Hepatocyte (in vitro differentiated cells): ENCODE measurements at regions not wholly inside any gene's neighbourhood (a gene's known extent, or its start where the extent isn't known, plus 50 kb on each side); places are given as distances from the start of the nearest gene placed in this dataset.

Source experiments
- CTCF ChIP-seq: fragments of 200-600 bp; sonication (generic); IDR thresholded peaks from 2 replicates; pipeline ENCODE4 v1.5.1; 2016; ENCODE audit warnings: antibody characterized with exemption, mild to moderate bottlenecking; ENCODE audit not compliant: poor library complexity
- EZH2 ChIP-seq: fragments of 200-600 bp; sonication (generic); IDR thresholded peaks from 2 replicates; pipeline ENCODE4 v1.6.1; 2016; ENCODE audit warnings: antibody characterized with exemption, mild to moderate bottlenecking, borderline replicate concordance

DNA sequence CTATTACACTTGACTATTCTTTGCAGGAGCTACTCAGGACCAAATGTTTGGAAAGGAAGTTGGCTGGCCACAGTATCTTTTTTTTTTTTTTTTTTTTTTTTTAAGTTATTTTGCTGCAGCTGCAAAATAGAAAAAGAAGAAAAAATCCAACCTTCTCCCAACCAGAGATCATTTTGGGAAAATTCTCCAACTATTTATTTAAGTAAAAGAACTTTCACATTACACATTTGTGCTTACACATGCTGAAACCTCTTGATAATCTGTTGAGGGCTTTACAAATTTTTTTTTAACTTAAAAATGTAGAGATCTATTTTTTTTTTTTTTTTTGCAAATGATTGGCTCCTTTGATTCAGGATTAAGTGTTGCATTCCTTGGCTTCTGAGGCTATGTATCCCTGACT, 148.0 kb downstream of the POLR2M start:
- TF ChIP-seq CTCF (no peak), EZH2 (no peak)
